COLO668 (cell line): ENCODE measurements at regions not wholly inside any gene's neighbourhood (a gene's known extent, or its start where the extent isn't known, plus 50 kb on each side); places are given as distances from the start of the nearest gene placed in this dataset.
A peak's percentile ranks its signal among the peaks of the same experiment; 100 is the strongest.
"Not testable (repeated sequence)": the region's sequence is repeated elsewhere in the genome, so short reads cannot be mapped to it uniquely, and the experiment has no call there.

Experiments
- DNase-seq: peaks from one replicate; lab custom pipeline; 2025; ENCODE audit not compliant: unreplicated experiment; lab: John Stamatoyannopoulos, UW

DNA sequence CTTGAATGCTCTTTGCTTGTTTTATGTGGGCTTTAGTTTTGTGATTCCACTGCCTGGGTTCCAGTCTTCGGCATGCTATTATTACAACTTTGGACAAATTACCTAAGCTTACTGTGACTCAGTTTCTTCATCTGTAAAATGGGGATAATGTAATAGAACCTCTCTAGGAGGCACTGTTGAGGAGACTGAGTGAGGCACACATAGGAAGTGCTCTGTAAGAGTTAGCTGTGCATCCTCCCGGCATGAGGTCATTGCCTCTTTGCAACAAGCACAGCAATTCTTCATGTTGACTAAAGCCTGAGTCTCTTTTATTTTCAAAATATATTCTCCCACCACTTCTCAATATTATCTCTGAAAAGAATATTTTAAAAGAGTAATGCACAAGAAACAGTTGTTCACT lies 227.4 kb downstream of the DLEU7 start:
- no peak for DNase-seq

DNA sequence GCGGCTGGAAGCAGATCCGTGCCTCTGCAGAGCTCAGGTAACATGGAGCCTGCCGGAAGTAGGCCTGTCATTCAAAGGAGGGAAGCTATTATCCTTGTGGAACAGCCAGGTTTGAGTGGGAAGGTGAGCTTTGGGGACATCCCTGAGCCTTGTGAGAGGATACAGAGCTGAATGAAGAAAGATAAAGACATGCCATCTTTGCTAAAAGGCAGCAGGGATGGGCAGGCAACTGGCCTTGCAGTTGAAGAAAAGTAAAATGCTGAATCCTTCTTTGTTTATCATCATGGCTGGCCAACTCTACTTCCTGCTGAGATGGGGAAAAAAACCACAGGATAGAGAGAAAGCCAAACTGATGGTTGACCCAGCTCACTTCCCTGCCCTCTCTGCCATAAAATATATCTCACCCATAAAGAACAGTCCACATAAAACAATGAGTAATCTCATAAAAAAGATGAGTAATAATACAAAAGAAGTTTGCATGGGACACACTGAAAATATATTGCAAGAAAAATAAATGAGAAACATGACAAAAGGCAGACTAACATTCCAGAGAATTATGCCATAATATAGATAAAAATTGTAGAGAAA lies 226.3 kb downstream of the DLEU7 start:
- DNase-seq, result no peak

DNA sequence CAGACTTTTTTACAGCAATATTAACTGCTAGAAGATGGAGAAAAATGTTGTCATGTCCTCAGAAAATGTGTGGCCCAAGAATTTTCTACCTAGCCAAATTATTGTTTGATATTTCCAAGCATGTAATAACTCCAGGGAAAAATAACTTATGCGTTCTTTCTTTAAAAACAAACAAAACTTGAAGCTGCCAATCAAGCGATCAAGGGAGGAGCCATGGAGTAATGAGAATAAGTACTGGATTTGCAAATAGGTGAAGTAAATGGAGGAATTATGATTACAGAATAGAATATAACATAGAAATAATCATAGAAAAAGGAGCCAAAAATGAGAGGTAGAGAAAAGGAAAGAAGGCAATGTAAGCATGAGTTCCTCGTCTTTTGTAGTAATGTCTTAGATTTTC lies 225.3 kb downstream of the DLEU7 start:
- DNase-seq, result no peak

DNA sequence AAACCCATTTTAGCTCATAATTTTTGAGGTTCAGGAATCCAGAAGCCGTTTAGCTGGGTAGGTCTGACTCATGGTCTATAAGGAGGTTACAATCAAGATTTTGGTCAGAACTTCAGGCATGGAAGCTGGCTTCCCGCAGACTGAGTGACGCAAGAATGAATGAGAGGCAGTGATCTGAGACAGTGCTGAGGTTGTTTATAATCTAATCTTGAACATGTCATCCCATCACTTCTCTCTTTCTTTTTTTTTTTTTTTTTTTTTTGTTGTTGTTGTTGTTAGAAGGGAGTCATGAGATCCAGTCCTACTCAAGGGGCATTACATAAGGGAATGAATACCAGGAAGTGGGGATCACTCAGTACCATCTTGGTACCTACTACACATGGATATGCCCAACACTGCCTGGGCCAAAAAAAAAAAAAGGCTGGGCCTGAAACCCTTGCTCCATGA lies 217.4 kb downstream of the DLEU7 start:
- DNase-seq, result no peak

DNA sequence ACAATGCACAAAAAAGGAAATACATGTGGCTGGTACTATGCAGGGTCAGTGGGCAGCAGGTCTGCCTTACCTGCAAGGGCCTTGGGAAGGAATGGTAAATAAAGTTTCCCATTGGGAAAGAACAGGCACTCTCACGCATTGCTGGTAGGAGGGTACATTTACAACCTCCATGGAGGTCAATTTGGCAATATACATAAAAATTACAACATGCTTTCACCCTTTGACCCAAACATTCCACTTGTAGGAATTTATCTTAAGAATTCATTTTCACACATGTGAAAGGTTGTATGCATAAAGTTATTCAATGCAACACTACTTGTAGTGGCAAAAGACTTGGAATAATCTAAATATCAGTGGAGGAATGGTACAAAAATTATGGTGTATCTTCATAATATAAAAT lies 216.4 kb downstream of the DLEU7 start:
- DNase-seq, result no peak

DNA sequence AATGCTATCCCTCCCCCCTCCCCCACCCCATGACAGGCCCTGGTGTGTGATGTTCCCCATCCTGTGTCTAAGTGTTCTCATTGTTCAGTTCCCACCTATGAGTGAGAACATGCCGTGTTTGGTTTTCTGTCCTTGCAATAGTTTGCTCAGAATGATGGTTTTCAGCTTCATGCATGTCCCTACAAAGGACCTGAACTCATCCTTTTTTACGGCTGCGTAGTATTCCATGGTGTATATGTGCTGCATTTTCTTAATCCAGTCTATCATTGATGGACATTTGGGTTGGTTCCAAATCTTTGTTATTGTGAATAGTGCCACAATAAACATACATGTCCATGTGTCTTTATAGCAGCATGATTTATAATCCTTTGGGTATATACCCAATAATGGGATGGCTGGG lies 215.0 kb downstream of the DLEU7 start:
- DNase-seq, result not testable (repeated sequence)

DNA sequence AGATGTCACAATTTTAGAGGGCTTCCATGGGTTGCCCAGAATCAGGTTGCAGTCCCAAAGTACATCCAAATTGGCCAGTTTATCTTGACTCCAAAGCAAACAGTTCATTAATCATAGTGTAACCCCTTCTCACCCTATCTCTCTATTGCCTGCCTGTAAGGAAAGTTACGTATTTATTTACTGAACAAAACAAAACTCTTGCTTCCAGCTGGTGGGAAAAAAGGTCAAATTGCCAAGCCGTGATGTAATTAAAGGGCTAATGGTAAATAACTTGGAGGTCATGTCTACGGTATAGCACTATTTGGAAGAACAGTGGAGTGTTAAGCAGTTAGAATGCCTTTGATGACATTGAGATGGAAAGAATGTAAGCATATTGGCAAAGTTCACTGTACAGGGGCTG lies 214.0 kb downstream of the DLEU7 start:
- DNase-seq, result no peak

DNA sequence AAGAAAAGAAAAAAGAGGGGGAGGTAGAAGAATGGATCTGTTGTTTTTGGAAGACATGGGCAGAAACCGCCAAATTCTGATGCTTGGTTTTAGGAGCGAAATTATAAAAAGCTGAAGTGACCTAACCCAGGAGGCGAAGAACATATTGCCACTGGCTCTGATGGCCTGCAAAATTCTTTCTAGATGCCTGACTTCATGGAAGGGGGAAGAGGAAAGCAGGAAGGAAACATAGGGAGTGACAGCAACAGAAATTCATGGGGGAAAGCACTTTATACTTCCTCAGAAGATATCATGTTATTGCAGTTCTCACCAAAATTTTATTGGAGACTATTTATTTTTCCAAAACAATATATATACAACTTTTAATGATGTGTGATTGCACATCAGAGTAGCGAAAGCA lies 213.5 kb downstream of the DLEU7 start:
- DNase-seq, result no peak

DNA sequence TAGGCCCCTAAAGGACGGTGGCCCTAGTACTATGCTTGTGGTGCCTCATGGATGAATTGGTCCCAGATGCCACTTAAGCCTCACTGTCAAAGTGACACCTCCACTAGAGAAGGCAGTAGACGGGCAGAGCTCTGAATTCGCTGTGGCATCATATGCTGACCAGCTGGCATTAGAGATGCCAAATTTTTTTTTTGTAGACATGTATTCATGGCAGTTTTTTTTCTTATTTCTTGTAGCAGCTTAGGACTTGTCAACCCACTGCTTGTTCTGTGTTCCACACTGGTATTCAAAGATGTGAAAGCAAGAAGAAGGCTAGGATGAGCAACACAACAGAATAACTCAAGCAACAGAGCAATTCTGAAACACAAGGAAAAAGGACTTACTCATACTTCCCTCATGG lies 212.5 kb downstream of the DLEU7 start:
- DNase-seq, result no peak

DNA sequence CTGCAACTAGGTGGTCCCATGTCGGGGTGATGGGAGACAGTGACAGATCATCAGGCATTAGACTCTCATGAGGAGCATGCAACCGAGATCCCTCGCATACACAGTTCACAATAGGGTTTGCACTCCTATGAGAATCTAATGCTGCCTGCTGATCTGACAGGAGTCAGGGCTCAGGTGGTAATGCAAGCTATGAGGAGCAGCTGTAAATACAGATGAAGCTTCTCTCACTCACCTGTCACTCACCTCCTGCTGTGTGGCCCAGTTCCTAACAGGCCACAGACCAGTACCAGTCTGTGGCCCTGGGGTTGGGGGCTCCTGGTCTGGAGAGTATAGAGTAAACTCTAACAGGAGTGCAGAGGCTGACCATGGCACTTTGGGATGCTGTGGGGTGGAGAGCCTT lies 209.2 kb downstream of the DLEU7 start:
- DNase-seq, result no peak

DNA sequence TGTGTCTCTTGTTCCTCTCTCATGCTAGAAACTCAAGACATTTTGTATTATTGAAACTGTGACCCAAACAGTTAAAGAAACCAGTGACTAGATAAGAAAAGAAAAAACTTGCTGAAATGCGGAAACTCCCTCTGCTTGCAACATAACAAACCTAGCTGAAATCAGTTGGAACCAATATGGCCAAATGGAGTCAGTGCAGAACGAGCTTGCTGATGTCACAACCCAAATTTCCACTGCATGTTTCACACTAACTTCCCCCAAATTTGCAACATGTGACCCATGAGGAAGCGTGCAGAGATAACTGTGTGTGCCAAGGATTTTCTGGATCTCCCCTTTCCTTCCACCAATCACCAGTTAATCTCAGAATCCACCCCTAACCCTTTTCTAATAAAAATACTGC lies 208.0 kb downstream of the DLEU7 start:
- DNase-seq, result no peak

DNA sequence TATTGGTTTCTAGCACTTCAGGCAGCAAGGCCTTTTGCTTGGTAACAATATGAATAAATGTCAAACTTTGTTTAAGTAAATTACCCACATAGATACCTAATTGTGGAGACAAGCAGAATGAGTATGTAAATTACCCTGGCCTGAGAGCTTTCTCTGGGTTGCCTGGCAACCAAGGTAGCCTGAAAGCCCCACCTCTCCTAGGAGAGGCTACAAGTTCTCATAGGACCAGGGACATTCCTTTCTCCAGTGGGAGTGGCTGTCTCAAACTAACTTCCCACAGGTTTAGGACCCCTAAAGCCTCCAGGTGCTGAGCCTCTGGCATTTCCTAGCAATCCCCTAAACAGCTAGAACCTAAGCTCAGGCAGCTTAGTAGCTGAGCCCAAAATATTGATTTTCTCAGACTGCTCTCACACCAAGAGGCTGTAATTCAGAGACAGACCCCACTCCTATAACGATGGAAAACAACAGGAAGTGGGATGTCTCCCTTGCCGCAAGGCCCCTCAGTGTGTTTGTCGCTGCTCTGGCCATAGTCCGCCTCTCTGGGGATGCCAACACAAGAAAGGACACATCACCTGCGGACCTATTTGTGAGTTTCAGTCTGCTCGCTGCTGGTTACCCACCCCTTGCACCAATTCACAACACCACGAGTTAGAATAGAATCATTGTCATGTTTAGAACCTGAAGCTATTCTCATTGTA lies 207.3 kb downstream of the DLEU7 start:
- DNase-seq, result no peak

DNA sequence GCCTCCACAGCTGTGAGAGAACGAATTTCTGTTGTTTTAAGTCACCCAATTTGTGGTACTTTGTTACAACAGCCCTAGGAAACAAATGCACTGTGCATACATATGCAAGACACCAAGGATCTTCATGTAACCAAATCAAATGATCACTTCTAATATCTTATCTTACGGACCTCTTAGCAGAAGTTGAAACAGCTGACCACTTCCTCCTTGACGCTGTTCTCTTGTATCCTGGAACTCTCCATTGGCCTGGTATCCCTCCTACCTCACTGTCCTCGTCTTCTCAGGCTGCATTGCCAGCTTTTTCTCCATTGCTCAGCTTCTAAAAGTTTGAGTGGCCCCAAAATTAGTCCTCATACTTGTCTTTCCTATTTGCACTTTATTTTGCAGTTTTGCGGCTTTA lies 200.4 kb downstream of the DLEU7 start:
- DNase-seq, result no peak

DNA sequence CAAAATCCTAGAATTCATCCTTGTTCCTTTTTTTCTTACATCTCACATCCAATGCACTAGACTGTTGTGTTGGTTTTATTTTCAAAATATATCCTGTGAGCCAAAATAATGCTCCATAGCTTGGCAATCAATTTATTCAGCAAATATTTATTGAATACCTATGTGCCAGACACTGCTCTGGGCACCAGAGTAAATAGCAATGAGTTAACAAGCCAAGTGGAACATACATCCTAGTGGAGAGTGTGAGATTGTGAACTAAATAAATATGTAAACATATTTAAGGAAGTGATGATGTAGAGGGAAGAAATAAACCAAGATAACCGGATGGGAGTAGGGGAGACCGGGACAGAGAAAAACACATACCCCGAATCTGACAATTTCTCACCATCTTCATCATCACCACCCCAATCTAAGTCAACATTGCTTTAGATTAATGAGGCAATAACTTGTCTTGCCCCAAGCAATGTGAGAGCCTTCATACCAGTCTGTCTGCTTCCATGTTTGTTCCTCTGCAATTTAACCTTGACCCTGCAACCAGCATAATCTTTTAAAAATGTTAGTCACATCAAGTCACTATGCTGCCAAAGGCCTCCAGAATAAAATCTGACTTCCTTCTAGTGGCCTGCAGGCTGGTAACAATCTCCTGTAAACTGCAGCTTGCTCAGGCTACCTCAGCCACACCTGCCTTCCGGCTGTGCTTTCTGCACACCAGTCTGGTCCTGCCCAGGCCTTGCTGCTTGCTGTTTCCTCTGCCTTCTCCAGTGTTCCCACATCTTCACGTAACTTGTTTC lies 199.2 kb downstream of the DLEU7 start:
- peak; percentile 71 for DNase-seq

DNA sequence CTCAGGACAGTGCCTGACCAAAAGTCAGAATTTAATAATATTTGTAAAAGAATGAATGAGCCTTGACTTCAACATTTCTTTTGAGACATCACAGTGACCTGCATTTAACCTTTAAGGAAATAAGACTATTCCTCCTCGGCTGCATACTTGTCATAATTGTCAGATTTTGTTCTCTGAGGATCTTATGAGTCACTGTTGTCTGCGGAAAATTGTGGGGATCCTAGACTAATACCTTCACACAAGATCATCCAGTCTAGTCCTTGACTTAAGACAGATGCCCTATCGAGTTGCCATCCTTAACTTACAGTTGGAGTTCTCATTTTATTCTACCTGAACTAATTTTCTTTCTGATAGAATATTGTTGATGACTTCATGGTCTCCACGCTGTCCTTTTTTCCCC lies 198.4 kb downstream of the DLEU7 start:
- no peak for DNase-seq

DNA sequence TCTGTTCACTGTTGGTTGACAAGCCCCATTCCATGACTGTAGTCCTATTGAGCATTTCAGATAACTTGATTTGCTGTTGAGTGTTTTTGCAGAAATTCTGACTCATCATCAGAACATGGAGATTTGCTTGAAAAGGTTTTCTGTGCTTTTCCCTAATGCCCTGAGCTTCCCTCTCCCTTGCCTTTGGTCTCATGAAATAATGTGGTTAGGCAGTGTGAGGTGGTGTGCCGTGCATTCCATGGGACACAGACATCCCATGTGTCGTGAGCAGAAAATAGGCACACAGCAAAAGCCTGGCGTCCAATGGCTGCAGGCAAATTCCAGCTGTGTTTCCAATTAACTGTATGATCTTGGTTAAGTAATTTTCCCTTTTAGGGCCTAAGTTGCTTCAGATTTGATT lies 197.4 kb downstream of the DLEU7 start:
- no peak for DNase-seq

DNA sequence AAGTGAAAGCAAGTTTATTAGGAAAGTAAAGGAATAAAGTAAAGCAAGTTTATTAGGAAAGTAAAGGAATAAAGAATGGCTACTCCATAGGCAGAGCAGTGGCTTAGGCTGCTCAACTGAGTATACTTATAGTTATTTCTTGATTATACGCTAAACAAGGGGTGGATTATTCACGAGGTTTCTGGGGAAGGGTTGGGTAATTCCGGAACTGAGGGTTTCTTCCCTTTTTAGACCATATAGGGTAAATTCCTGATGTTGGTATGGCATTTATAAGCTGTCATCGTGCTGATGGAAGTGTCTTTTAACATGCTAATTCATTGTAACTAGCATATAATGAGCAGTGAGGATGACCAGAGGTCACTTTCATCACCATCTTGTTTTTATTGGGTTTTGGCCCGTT lies 194.3 kb downstream of the DLEU7 start:
- DNase-seq, result no peak

DNA sequence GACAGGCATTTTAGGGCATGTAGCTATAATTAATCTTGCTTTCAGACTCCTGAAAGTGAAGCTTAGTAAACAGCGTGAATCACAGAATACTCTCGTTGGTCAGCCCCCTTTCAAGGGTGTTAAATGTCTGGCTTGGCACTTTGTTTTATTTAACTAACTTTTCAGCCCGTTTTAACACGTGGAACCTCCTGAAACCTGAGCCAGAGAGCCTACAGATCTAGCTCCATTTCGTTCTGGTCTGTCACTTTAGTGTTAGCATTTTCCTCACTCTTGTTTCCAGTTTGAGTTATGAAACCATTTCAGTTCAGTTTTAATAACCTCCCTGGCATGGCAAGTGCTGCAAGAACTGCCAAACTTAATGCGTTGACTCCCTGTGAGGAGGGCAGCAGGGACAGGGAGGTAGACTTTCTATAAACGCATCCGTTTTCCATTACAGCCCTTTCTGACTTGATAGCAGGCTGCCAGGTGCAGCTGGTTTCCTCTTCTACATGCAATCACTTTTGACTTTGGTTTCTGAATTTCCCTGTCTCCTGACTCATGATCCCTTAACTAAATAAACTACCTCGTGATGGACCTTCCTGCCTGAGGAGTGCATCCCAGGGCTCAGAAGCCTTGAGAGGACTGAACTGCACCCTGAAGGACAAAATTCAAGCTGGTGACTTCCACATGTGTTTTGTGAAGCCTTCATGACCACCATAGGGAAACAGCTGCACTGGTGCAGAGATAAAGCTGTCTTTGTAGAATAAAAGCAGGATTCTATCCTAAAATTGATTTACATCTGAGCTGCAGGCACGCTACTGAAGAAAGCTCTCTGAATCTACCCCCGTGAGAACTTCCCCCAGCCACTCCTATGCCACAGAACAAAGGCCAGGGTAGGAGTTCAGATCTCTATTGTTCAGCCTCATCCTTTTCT lies 192.6 kb downstream of the DLEU7 start:
- DNase-seq, result peak; percentile 70

DNA sequence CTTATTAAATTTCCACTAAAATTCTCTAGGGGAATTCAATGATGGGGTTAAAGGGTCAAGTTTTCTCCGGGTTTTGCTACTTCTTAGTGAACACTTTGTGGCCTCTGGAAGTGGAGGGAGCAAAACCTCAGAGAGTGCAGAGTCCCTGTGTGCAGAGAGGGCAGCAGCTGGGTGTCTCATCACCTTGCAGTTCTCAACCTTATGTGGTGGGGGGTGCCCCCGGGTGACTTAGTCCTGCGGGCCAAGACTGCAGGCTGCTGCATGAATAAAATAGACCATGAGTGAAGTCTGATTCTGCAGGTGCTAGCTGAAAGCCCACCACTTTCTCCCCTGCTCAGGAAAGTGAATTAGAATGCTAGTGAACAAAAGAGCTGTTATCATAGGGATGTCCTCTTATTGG lies 191.6 kb downstream of the DLEU7 start:
- DNase-seq, result no peak

DNA sequence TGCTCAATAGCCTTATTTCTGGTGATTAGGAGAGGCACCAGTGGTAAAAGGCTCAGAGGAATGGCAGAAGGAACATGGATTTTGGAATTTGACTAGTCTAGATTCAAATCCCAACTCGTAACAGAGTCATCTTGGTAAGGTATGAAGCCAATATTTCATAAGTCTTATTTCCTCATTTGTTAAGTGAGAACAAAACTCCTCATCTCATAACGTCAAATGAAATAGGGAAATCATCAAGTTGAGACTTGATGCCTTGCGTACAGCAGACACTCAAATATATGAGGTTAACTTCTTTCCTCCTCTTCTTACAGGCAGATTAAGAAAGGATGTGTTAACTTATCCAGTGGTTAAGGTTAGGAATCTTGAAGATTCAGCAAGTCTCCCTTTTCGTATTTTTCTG lies 189.2 kb downstream of the DLEU7 start:
- no peak for DNase-seq

DNA sequence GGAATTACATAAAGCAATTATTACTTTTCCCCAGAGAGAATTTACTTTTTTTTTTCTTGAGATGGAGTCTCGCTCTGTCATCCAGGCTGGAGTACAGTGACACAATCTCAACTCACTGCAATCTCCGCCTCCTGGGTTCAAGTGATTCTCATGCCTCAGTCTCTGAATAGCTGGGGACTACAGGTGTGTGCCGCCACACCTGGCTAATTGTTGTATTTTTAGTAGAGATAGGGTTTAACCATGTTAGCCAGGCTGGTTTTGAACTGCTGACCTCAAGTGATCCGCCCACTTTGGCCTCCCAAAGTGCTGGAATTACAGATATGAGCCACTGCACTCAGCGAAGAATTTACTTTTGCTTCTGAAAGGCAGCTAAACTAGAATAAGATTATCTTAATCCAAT lies 181.6 kb downstream of the DLEU7 start:
- DNase-seq, result not testable (repeated sequence)
